Tibial nerve (tissue), 4 donors: ENCODE measurements at regions not wholly inside any gene's neighbourhood (a gene's known extent, or its start where the extent isn't known, plus 50 kb on each side); places are given as distances from the start of the nearest gene placed in this dataset.
"Not testable (repeated sequence)": the region's sequence is repeated elsewhere in the genome, so short reads cannot be mapped to it uniquely, and the experiment has no call there.

ENCODE experiments used
- DNase-seq, 2 donors: peaks; one replicate each; pipeline ENCODE4 v3.0.0-alpha.2; 2019; ENCODE audit warnings: low spot score in 2 of 2
- H3K27ac ChIP-seq, 4 donors: fragments of 200-600 bp; sonication (generic) in 3 of 4; one replicate each; pipeline ENCODE4 v1.5.1; 2017 to 2019; ENCODE audit warnings: mild to moderate bottlenecking in 1 of 4
- H3K27me3 ChIP-seq, 2 donors: fragments of 200-600 bp; sonication (generic) in 1 of 2; one replicate each; pipeline versions ENCODE4 v1.5.1 to v1.6.0; 2017 to 2019
- H3K36me3 ChIP-seq, 3 donors: fragments of 200-600 bp; sonication (generic); one replicate each; pipeline ENCODE4 v1.5.1; 2018 to 2019
- H3K4me1 ChIP-seq, 4 donors: fragments of 200-600 bp; sonication (generic) in 3 of 4; one replicate each; pipeline ENCODE4 v1.5.1; 2017 to 2019
- H3K4me3 ChIP-seq, 4 donors: fragments of 200-600 bp; sonication (generic) in 3 of 4; one replicate each; pipeline ENCODE4 v1.5.1; 2017 to 2019; ENCODE audit warnings: mild to moderate bottlenecking in 1 of 4, moderate library complexity in 1 of 4
- H3K9me3 ChIP-seq, 4 donors: fragments of 200-600 bp; sonication (generic) in 3 of 4; one replicate each; pipeline ENCODE4 v1.5.1; 2017 to 2019
- CTCF ChIP-seq, 5 experiments: fragments of 200-600 bp in 3 of 5; fragments of 450-650 bp in 2 of 5; sonication (generic) in 3 of 5; IDR thresholded peaks; one replicate each; pipeline ENCODE4 v1.5.1; 2016 to 2019; ENCODE audit warnings: antibody characterized with exemption in 5 of 5, mild to moderate bottlenecking in 3 of 5, moderate library complexity in 2 of 5
- EP300 ChIP-seq, 2 donors: sonication (generic); formaldehyde crosslinking; IDR thresholded peaks; one replicate each; pipeline ENCODE4 v1.6.1; 2017; ENCODE audit warnings: antibody characterized with exemption in 2 of 2, mild to moderate bottlenecking in 1 of 2
- POLR2A ChIP-seq, 2 donors: fragments of 450-650 bp; IDR thresholded peaks; one replicate each; pipeline ENCODE4 v1.6.1; 2017; ENCODE audit warnings: antibody characterized with exemption in 2 of 2, mild to moderate bottlenecking in 2 of 2, moderate library complexity in 2 of 2
- WGBS, 2 donors: methylation state at CpG; one replicate each; pipeline ENCODE4 v1.1.5; 2018; 5-methylcytosine and 5-hydroxymethylcytosine counted together

- Histone ChIP-seq H3K9me3 (no peaks in the 10 kb centered on the region), H3K36me3 (no peaks in the 10 kb centered on the region), H3K4me1 (no peaks in the 10 kb centered on the region), H3K27me3 (no peaks in the 10 kb centered on the region), H3K4me3 (no peak overlapping the region), H3K27ac (no peak overlapping the region)
- WGBS, 2 donors, result 74 to 75% methylated on average over 2 of the region's 2 CpGs
- no peak for DNase-seq
- no peak for TF ChIP-seq EP300 (IDR thresholded peaks at IDR 0.05)
- TF ChIP-seq POLR2A (IDR thresholded peaks at IDR 0.05), result no peak
- TF ChIP-seq CTCF (IDR thresholded peaks at IDR 0.05), result no peak
Observed at GRCh38 chr14:22370084-22370847, 218.8 kb downstream of the DAD1 start.

DNA sequence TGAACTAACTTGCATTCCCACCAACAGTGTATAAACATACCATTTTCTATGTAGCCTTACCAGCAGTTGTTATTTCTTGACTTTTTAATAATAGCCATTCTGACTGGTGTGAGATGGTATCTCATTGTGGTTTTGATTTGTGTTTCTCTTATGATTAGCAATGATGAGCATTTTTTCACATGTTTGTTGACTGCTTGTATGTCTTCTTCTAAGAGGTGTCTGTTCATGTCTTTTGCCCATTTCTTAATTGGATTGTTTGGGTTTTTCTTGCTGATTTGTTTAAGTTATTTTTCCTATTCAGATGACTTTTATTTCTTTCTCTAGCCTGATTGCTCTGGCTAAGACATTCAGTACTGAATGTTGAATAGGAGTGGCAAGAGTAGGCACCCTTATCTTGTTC lies 230.3 kb downstream of the DAD1 start:
- DNase-seq, result no peak
- Histone ChIP-seq H3K4me1 (no peaks in the 10 kb centered on the region), H3K36me3 (no peaks in the 10 kb centered on the region), H3K9me3 (peaks cover 0 to 32% (median 0%) of the 10 kb centered on the region in 4 donors), H3K27ac (no peak overlapping the region), H3K4me3 (no peak overlapping the region), H3K27me3 (no peaks in the 10 kb centered on the region)
- TF ChIP-seq CTCF (IDR thresholded peaks at IDR 0.05), result no peak
- no peak for TF ChIP-seq EP300 (IDR thresholded peaks at IDR 0.05)
- TF ChIP-seq POLR2A (IDR thresholded peaks at IDR 0.05), result no peak

GRCh38 chr14:22349281-22349680 lies 239.7 kb downstream of the DAD1 start:
- H3K4me1 ChIP-seq, DNase-seq, H3K36me3 ChIP-seq, H3K4me3 ChIP-seq, H3K27ac ChIP-seq, H3K27me3 ChIP-seq: not testable (repeated sequence)
- 80 to 86% methylated on average over 4 of the region's 4 CpGs for WGBS, 2 donors
- H3K9me3 ChIP-seq, result peaks cover 0 to 23% (median 0%) of the 10 kb centered on the region in 4 donors

DNA sequence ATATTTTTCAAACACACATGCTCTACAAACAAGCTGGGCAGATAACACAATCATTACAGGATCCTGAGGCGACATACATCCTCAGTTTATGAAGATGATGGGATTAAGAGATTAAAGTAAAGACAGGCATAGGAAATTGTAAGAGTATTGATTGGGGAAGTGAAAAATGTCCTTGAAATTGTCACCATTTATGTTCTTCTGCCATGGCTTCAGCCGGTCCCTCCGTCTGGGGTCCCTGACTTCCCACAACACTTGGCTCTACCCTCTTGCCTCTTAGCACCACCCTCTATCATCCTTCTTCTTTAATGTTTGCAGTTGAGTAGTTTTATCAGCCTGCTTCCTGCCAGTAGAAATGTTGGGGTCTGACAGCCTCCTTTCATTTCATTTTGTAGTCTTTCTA lies 244.4 kb downstream of the DAD1 start:
- H3K9me3 ChIP-seq, result peaks cover 0 to 37% (median 0%) of the 10 kb centered on the region in 4 donors
- H3K36me3 ChIP-seq, result no peaks in the 10 kb centered on the region
- H3K4me3 ChIP-seq, result no peak overlapping the region
- H3K4me1 ChIP-seq, result peaks cover 0 to 5% (median 0%) of the 10 kb centered on the region in 4 donors
- WGBS, 2 donors, result 89 to 91% methylated on average over 3 of the region's 3 CpGs
- H3K27ac ChIP-seq, result no peak overlapping the region
- TF ChIP-seq EP300 (IDR thresholded peaks at IDR 0.05), result no peak
- TF ChIP-seq POLR2A (IDR thresholded peaks at IDR 0.05), result no peak
- TF ChIP-seq CTCF (IDR thresholded peaks at IDR 0.05), result no peak
- DNase-seq, result no peak
- no peaks in the 10 kb centered on the region for H3K27me3 ChIP-seq

DNA sequence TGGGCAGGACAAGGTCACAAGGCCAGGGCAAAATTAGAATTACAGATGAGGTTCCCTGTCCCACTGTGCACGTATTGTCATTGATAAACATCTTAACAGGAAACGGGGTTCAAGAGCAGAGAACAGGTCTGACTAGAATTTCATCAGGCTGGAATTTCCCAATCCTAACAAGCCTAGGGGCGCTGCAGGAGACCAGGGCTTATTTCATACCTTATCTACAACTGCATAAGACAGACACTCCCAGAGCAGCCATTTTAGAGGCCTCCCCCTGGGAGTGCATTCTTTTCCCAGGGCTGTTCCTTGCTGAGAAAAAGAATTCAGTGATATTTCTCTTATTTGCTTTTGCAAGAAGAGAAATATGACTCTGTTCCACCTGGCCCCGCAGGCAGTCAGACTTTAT lies 244.8 kb downstream of the DAD1 start:
- not testable (repeated sequence) for H3K4me3 ChIP-seq, DNase-seq, H3K4me1 ChIP-seq, H3K27me3 ChIP-seq, H3K36me3 ChIP-seq, H3K27ac ChIP-seq
- peaks cover 0 to 37% (median 0%) of the 10 kb centered on the region in 4 donors for H3K9me3 ChIP-seq
- WGBS, 2 donors, result 90% methylated on average over 4 of the region's 4 CpGs

GRCh38 chr14:22341049-22341448 lies 248.0 kb downstream of the DAD1 start:
- TF ChIP-seq CTCF (IDR thresholded peaks at IDR 0.05), result no peak
- no peak for TF ChIP-seq POLR2A (IDR thresholded peaks at IDR 0.05)
- TF ChIP-seq EP300 (IDR thresholded peaks at IDR 0.05), result no peak
- no peak overlapping the region for H3K27ac ChIP-seq
- H3K4me3 ChIP-seq, result no peak overlapping the region
- H3K9me3 ChIP-seq, result peaks cover 0 to 32% (median 0%) of the 10 kb centered on the region in 4 donors
- H3K36me3 ChIP-seq, result no peaks in the 10 kb centered on the region
- no peak for DNase-seq
- WGBS, 2 donors, result 79 to 88% methylated on average over 3 of the region's 3 CpGs
- H3K4me1 ChIP-seq, result peaks cover 0 to 21% (median 5%) of the 10 kb centered on the region in 4 donors
- H3K27me3 ChIP-seq, result no peaks in the 10 kb centered on the region
